Left lobe of liver (tissue), 2 donors: ENCODE measurements at regions not wholly inside any gene's neighbourhood (a gene's known extent, or its start where the extent isn't known, plus 50 kb on each side); places are given as distances from the start of the nearest gene placed in this dataset.
"Not testable (repeated sequence)": the region's sequence is repeated elsewhere in the genome, so short reads cannot be mapped to it uniquely, and the experiment has no call there.

ENCODE experiments used
- ATAC-seq: fragments of 200-7000 bp; cut with Tn5 transposase; one replicate; pipeline ENCODE4 v1.9.1; 2020; ENCODE audit warnings: mild to moderate bottlenecking, moderate library complexity
- DNase-seq: peaks from one replicate; pipeline ENCODE4 v3.0.0-alpha.2; 2020; ENCODE audit warnings: low spot score
- donor health status: DM: no; HTN: no; CAD: no; lungs with moderate emphysema.
- donor health status: DM: no; HTN: yes; CAD: no.

- no peak for DNase-seq
- ATAC-seq, result no peak
Observed at GRCh38 chr4:79748835-79749234, 324.2 kb downstream of the ANTXR2 start.

GRCh38 chr4:79747252-79747651 lies 325.8 kb downstream of the ANTXR2 start:
- ATAC-seq (no peak), DNase-seq (no peak)

GRCh38 chr4:79743014-79743413 lies 330.0 kb downstream of the ANTXR2 start:
- DNase-seq, result no peak
- ATAC-seq, result no peak

GRCh38 chr4:79739912-79740311 lies 331.9 kb upstream of the GK2 start:
- DNase-seq (no peak), ATAC-seq (no peak)

- ATAC-seq (no peak), DNase-seq (no peak)
Observed at GRCh38 chr4:79723507-79723906, 315.5 kb upstream of the GK2 start.

GRCh38 chr4:79700356-79700755 lies 292.3 kb upstream of the GK2 start:
- DNase-seq (no peak), ATAC-seq (no peak)

- no peak for DNase-seq
- ATAC-seq, result peak; percentile 54
Observed at GRCh38 chr4:79697444-79697843, 289.4 kb upstream of the GK2 start.

GRCh38 chr4:79696534-79696933 lies 288.5 kb upstream of the GK2 start:
- not testable (repeated sequence) for DNase-seq, ATAC-seq

GRCh38 chr4:79695848-79696247 lies 287.8 kb upstream of the GK2 start:
- ATAC-seq (no peak), DNase-seq (no peak)

- no peak for ATAC-seq
- no peak for DNase-seq
Observed at GRCh38 chr4:79689740-79690139, 281.7 kb upstream of the GK2 start.

- ATAC-seq (no peak), DNase-seq (no peak)
Observed at GRCh38 chr4:79688691-79689090, 280.7 kb upstream of the GK2 start.

GRCh38 chr4:79687006-79687405 lies 279.0 kb upstream of the GK2 start:
- ATAC-seq, result no peak
- DNase-seq, result no peak

GRCh38 chr4:79685542-79685941 lies 277.5 kb upstream of the GK2 start:
- no peak for DNase-seq
- no peak for ATAC-seq

GRCh38 chr4:79684516-79684915 lies 276.5 kb upstream of the GK2 start:
- ATAC-seq, result no peak
- DNase-seq, result no peak

GRCh38 chr4:79682801-79683530 lies 274.9 kb upstream of the GK2 start:
- no peak for ATAC-seq
- DNase-seq, result no peak

- DNase-seq (no peak), ATAC-seq (no peak)
Observed at GRCh38 chr4:79682161-79682560, 274.1 kb upstream of the GK2 start.

GRCh38 chr4:79679859-79680258 lies 271.8 kb upstream of the GK2 start:
- no peak for ATAC-seq
- no peak for DNase-seq

- ATAC-seq (no peak), DNase-seq (no peak)
Observed at GRCh38 chr4:79678472-79679202, 270.6 kb upstream of the GK2 start.

- DNase-seq (no peak), ATAC-seq (no peak)
Observed at GRCh38 chr4:79676705-79677104, 268.7 kb upstream of the GK2 start.

GRCh38 chr4:79674906-79675305 lies 266.9 kb upstream of the GK2 start:
- DNase-seq, ATAC-seq: not testable (repeated sequence)

GRCh38 chr4:79673898-79674297 lies 265.9 kb upstream of the GK2 start:
- DNase-seq, result no peak

GRCh38 chr4:79673377-79673776 lies 265.3 kb upstream of the GK2 start:
- ATAC-seq (no peak), DNase-seq (no peak)

More at GRCh38 chr4:79673898-79674297, 265.9 kb upstream of the GK2 start:
- ATAC-seq, result no peak
